Renal pelvis (tissue), 1 donor: ENCODE measurements at regions not wholly inside any gene's neighbourhood (a gene's known extent, or its start where the extent isn't known, plus 50 kb on each side); places are given as distances from the start of the nearest gene placed in this dataset.
"Not testable (repeated sequence)": the region's sequence is repeated elsewhere in the genome, so short reads cannot be mapped to it uniquely, and the experiment has no call there.

Experiments used
- DNase-seq: peaks from one replicate; pipeline ENCODE4 v3.0.0-alpha.2; 2013

DNA sequence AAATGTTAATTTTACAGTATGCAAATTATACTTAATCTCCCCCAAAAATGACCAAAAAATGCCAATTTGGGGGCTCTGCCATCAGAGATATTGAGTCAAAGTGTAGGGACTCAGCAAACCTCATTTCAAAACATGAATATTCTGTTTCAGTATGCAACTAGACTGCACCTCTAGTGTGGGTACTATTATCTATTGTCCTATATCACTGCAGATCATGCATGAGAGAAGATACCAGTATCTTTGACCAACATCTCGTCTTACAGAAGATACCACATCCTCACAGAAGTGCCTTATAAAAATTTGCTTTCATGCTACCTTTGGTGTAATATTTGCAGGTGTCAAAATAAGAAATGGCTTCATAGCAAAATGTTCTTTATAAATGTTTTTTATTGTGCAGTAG is 623.8 kb downstream of the TENT5A start:
- no peak for DNase-seq

DNA sequence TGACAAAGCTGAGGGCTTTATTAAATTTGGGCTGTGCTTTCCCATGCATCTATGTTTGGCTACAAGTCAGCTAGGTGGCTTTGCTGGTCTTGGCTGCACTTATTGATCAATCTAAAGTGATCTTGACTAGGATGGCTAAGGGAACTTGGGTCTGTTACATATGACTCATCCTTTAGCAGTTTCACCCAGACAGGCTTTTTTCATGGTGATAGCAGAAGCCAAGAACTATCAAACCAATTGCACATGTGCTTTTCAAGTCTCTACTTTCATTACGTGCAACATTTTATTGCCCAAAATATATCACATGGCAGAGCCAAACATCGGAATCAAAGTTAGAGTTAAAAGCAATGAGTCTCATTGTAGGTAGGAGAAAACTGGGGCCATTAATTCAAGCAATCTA is 626.3 kb downstream of the TENT5A start:
- DNase-seq = no peak

DNA sequence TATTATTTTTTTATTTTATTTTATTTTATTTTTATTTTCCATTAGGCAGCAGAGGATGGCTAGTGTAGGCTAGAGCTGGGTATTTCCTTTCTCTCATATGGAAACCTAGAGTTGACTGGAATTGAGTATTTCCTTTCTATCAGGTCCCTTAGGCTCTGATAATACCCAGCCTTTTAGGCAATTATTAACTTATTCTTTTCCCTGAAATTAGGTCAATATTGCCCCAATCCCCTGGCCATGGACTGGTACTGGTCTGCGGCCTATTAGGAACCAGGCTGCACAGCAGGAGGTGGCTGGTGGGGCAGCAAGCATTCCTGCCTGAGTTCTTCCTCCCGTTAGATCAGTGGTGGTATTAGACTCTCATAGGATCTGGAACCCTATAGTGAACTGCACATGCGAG is 632.2 kb downstream of the TENT5A start:
- DNase-seq = no peak

DNA sequence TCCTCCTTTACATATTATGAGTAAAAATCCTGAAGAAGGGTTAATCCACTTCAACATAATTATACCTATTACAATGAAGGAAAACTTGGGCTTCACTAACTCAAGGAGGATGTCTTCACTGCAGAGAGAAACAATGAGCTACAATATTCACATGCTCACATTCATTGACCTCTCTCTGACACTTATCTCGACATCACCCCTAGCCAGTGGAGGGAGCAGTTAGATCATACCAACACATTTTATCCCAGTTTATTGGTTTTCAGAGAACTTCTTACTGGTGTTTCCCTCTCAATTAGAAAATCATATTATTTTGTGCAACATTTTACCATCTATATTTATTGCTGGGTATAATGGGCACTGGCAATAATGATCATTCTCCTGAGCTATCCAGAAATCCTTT is 646.5 kb downstream of the TENT5A start:
- DNase-seq = no peak

DNA sequence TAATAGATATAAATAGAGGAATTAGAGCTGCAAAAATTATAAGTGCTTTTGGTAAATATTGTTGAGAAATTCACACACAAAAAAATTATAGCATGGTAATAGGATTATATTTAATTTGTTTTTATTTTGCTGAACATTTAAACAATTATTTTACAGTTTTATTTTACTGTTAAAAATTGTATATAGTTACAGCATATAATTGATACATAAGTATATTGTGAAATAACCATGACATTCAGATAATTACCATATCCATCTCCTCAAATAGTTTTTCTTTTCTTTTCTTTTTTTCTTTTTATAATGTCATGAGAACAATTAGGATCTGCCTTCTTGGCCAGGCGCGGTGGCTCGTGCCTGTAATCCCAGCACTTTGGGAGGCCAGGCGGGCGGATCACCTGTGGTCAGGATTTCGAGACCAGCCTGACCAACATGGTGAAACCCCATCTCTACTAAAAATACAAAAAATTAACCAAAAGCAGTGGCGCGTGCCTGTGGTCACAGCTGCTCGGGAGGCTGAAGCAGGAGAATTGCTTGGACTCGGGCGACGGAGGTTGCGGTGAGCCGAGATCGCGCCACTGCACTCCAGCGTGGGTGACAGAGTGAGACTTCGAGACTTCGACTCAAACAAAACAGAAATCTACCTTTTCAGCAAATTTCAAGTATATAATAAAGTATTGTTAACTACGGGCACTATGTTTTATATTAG is 654.2 kb downstream of the TENT5A start:
- DNase-seq = no peak

DNA sequence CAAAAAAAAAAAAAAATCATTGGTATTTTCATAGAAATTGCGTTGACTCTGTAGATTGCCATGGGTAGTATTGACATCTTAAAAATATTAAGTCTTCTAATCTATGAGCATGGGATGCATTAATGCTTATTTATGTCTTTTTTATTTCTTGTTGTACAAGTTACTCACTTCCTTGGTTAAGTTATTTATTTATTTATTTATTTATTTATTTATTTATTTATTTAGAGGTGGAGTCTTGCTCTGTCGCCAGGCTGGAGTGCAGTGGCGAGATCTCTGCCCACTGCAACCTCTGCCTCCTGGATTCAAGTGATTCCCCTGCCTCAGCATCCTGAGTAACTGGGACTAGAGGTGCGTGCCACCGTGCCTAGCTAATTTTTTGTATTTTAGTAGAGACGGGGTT is 656.0 kb downstream of the TENT5A start:
- not testable (repeated sequence) for DNase-seq

DNA sequence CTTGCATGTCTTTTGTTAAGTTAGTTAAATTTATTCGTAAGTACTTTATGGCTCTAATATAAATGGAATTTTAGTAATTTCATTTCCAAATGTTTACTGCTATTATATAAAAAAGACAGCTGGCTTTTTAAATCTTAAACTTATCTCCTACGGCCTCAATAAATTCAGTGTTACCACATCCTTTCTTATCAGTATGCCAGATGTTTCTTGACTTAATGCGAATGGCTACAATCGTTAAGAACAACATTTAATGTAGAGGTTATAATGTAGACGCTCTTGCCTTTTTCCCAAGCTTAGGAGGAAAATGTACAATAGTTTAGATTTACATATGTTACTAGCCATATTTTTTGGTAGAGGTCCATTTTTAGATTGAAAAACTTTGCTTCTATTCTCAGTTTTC is 659.4 kb downstream of the TENT5A start:
- DNase-seq = no peak

DNA sequence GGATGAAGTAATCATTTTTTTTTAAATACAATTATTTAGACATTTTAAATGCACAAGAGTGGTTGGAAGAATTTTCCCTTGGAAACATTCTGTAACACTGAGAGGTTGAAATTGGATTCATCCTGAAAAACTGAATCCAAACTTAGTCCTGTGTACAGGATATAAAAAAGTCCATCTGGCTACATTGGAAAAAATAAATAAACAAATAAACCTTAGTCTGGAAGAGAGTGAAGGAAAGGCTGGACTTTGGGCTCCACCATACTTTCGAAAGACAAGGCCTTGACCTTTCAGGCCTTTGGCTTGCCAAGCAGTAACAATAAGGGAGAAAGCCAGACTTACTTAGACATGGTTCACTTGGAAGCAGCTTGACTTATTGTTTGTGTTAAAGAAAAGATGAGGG is 664.3 kb downstream of the TENT5A start:
- DNase-seq = no peak

DNA sequence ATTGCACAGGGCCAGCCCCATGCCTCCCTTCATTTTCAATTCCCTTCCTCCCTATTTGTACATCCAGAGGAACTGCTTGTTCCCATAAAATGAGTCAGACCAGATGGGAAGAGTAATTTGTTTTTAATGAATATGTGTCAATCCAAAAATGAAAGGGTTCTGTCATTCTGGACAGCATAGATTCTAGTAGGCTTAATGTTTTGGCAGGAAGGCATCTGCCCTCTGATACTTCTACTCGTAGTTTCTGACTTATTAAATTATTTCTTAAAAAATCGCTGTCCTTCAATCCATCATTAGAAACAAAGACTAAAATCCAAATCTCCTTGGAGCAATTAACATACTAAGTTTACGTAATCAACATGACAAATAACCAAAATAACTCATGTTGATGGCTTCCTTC is 665.5 kb downstream of the TENT5A start:
- no peak for DNase-seq

DNA sequence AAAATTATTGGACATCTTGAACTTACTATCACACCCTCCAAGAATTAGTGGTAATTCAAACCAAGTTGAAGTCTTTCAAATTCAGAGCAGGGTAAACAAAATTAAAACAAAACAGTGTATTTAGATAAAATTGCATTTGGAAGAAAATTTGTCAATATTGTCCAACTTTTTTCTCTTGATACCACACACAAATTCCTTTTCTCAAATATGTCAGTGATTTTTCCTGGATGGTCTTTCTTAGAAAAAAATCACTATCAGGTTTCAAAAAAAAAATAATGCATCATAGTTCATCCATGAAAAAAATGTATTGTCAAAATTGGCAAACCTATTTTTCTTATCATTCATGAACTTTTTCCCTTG is 667.1 kb downstream of the TENT5A start:
- DNase-seq = no peak

DNA sequence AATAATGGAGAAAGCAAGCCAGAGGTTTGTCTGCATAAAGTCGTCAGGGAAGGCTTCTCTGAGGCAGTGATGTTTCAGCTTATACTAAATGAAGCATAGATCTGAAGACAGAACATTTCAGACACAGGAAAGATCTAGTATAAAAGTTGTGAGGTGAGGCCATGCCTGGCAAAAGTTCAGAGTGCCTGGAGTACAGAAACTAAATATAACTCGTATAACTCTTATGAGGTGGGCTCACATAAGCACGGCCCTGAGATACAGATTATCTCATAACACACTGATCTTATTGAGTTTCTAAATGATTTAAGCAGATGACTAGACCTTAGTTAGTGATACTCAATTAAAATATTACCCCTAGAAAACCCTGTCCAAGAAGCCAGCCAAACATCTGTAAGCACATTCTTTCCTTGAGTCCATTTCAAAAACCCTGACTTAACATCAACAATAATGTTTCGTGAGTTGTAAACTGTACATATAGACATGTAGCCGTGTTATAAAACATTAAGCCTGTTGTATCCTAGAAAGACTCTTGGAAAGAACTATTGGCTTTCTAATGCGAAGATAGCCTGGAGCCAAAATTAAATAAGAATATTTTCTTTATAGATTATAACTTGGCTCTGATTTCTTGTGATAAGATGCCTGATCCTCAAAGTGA is 667.6 kb downstream of the TENT5A start:
- no peak for DNase-seq

DNA sequence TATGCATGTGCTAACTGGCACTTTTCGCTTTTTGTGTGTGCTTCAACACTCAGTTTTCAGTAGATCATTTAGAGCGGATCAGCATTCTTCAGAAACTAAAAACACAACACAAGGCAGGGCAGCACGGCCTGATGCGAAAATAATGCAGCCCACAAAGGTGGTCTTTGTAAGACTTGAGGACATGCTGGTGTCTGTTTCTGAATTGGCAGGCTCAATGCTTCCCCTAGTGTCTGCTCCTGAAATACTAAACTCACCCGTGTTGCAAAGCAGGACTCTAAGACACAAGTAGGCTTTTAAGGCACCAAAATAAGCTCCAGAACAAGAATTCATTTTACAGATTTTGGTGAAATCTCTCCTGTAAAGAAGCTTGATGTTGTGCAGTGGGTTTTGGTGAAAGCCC is 676.5 kb downstream of the TENT5A start:
- no peak for DNase-seq

DNA sequence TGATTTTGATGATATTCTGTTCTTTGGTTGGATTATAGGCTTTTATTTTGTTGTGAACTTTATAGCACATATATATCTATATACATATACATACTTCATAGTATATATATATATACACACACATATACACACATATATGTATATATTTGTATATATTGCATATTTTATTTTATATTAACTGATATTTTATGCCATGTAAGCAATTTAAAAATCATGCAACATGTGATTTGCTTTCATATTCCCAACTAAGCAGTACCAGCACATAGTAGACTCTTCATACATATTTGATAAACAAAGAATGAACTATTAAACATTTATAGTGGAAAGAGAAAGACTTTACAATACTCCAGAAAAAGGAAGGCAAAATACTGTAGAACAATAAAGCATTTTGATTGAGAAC is 679.2 kb downstream of the TENT5A start:
- no peak for DNase-seq

DNA sequence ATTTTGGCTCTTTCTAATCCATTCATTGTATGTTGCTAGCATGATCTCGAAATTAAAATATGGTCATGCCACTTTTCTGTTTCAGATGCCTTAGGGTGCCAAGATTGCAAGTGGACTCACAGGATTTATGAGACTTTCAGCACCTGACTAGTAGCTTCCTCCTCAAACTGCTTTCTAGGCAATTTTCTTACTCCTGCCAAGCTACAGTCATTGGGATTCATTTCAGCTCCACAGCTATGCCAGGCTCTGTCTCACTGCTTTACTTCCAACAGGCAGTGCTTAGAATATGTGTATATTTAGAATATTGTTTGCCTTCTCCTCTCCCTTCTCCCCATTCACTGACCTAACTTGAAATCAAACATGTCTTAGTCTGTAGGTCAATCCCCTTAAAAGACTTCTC is 681.4 kb downstream of the TENT5A start:
- no peak for DNase-seq

DNA sequence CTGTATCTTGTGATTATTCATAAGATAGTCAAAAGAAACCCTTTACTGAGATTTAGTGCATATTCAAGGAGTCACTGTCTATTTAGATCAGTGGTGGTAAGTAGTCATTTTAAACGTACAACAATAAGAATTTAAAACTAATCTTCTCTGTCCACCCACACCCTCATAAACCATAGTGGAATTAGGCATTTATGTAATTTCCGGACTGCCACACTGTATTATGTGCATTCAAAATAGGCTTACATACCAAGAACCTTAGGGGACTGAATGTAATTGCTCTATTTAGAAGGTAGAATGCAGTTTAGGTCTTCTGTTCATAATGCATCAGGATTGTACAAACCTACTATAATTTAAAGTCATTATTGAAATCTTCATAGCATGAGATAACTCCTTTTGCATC is 685.4 kb downstream of the TENT5A start:
- DNase-seq = no peak

DNA sequence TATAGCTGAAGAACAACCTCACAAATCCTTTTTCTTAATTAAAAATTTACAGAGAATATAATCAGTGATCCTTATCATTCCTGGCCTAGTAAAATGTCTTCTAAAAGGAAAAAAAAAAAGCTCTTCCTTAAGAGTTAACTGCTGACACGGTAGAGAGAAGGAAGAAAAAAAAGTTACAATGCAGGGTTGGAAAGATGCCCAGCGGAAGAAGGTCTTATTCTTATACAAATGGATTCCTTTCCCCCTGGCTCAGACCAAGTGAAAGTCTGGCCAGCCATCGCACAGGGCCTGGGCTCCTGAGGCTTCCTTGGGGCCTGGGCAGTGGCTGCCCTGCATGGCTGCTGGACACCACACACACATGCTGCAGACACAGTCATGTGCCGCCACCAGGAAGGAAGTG is 688.6 kb downstream of the TENT5A start:
- no peak for DNase-seq

DNA sequence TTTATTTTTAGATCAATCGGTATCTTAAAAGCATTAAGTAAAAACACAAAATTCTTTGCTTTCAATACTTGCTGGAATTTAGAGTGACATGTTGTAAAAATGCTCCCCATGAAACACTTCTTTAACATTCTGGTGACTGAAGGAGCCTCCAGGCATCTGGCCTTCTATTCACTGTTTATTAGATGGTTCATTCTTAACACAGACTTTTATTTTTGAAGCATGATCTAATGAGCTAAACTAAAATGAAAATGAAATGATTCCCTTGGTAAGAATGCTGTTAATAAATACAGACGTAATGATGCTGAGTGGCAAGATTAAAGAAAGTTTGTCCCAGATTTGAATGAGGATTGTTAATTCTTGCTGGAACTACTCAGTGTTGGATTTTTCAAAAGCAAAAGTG is 698.4 kb downstream of the TENT5A start:
- no peak for DNase-seq

DNA sequence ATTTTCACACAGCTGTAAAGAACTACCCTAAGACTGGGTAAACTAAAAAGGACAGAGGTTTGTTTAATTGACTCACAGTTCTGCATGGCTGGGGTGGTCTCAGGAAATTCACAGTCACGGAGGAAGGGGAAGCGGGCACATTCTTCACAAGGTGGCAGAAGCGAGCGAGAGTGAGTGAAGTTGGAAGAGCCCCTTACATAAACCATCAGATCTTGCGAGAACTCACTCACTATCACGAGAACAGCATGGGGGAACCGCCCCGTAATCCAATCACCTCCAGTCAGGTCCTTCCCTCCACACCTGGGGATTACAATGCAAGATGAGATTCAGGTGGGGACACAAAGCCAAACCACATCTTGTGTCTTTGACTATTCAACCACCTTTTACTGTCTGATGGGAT is 700.5 kb downstream of the TENT5A start:
- no peak for DNase-seq

DNA sequence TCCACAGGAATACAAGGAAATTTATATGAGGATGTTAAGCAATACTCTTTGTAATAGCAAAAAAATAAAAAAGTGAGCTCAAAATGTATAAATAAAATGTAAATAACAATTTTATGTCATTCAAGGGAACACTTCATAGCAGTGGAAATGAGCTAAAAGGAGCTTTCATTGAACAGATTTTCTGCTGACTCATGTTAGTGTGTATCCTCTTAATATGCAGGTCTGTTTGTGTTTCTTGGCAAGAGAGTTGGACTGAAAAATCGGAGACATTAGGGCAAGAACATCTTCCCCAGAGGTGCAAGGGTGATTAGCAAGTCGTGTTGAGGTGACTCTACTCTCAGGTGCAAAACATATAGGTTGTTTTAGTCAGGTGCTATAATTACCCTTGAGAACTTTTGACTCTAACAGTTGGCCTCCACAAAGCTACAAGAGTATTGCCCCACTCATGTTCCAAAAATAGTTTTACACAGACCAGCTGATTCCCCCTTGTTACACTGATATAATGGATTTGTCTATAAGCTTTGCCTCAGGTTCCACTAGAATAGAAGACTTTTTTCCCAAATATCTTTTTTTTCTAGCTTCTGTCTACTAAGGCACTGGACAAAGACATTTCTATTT is 702.9 kb downstream of the TENT5A start:
- DNase-seq = no peak

DNA sequence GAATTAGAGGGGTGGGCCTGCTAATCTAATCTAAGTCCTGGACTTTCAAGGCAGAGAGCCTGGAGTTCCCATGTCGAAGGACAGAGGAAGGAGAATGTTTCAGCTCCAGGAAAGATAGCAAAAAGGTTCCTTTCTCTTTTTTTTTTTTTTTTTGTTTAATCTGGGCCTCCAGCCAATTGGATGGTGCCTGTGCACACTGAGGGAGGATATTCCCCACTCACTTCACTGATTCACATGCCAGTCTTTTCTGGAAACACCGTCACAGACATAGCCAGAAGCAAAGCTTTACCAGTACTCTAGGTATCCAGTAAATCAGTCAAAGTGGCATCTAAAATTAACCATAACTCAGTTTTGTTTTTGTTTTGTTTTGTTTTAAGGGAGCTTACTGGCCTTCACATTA is 721.1 kb downstream of the TENT5A start:
- peak; percentile 0 for DNase-seq

DNA sequence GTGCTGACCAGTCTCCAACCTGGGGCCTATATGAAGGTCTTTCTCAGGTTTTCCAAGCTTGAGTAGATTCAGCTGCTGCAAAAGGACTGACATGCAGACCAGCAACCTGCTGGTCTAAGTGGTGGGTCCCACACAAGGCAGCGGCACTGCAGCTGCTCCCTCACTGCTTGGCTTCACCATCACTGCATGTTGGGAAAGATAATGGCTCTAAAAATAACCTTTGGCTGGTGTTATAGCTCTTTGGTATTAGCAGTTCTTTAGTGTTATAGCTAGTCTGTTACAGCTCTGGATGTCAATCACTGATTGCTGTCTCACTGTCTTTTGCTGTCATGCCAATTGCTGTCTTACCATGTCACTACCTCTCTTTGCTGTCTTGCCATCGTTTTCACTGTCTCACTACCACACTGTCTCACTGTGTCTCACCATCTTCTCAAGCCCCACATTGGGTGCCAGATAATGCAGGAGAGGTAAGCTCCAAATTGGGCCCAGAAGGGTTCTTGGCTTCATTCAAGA is 726.4 kb downstream of the TENT5A start:
- DNase-seq = no peak

DNA sequence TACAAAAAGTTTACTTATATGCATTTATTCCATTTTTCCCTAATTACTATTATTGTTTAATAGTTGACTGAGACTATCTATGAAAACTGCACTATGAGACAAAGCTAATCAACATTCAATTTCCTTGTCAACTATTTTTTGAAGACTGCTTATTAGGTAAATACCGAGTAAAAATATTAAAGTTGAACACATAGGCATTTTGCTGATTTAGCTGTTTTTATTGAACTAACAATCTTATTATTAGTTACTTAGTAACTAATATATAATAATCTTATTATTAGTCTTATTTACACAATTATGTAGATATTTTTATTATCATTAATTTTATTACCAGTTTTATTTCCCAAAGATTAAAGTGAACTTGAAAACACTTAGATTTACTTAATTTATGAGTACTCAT is 728.8 kb downstream of the TENT5A start:
- no peak for DNase-seq

DNA sequence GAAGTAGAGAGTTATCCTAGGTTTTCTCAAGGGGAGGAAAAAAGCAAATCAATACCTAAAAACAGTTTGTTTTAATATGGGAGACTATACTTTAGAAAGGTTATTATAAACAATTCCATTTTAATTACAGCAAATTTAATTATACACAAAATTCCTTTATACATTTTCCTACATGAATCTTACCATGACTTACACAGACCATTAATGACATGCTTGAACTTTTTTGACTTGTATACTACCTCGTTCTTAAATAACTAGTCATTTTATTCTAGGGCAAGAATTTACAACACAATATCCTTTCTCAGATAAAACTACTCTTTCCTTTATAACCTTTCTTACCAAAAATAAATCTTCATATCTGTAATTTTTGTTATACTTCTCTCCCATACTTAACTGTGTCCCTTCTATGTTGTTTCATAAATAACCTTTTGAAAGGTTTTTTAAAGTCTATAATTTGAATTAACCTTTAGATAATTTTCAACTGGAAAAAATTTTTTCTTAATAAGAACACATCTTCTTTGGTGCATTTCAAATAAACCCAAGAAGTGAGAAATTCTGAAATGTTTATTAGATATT is 729.4 kb downstream of the TENT5A start:
- DNase-seq = no peak
